22Rv1 (cell line): ENCODE measurements at regions not wholly inside any gene's neighbourhood (a gene's known extent, or its start where the extent isn't known, plus 50 kb on each side); places are given as distances from the start of the nearest gene placed in this dataset.

Experiments
- ZFX ChIP-seq: fragments of 450-650 bp; IDR thresholded peaks from 2 replicates; pipeline ENCODE4 v1.6.1; 2017; ENCODE audit warnings: antibody characterized with exemption, borderline replicate concordance
- TF ChIP-seq, protein P1 (sequence below): fragments of 450-650 bp; IDR thresholded peaks from 2 replicates; pipeline ENCODE4 v1.5.1; 2017; ENCODE audit warnings: mild to moderate bottlenecking

DNA sequence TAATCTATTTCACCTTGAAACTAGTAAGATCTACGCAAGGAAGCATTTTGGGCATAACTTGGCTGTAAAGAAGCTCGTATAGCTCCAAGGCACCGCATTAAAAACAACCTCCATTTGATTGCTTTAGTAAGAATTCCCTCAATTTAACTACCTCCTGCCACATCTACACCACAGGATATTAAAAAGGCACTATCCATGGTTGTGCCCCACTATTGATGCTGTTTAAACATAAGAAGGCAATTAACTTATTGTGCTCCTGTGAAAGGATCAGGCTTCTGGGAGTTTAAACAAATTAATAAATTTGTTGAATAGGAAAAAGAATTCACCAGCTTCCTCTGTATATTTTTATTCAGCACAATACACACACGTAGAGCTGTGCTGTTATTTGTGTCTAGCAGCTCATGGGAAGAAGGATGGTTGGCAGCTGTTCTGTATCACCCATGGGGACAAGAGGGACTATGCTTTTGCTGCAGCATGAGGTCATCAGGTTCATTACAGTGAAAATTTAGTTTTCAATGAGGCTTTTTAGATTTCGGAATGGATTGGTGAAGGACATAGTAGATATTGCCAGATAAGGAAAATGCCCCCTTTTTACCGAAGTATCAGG is 513.3 kb downstream of the HAO1 start:
- TF ChIP-seq, protein P1, sequence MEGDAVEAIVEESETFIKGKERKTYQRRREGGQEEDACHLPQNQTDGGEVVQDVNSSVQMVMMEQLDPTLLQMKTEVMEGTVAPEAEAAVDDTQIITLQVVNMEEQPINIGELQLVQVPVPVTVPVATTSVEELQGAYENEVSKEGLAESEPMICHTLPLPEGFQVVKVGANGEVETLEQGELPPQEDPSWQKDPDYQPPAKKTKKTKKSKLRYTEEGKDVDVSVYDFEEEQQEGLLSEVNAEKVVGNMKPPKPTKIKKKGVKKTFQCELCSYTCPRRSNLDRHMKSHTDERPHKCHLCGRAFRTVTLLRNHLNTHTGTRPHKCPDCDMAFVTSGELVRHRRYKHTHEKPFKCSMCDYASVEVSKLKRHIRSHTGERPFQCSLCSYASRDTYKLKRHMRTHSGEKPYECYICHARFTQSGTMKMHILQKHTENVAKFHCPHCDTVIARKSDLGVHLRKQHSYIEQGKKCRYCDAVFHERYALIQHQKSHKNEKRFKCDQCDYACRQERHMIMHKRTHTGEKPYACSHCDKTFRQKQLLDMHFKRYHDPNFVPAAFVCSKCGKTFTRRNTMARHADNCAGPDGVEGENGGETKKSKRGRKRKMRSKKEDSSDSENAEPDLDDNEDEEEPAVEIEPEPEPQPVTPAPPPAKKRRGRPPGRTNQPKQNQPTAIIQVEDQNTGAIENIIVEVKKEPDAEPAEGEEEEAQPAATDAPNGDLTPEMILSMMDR = no peak
- no peak for TF ChIP-seq ZFX
